Embryonic facial prominence (tissue), 1 donor: ENCODE measurements at regions not wholly inside any gene's neighbourhood (a gene's known extent, or its start where the extent isn't known, plus 50 kb on each side); places are given as distances from the start of the nearest gene placed in this dataset.
"Not testable (repeated sequence)": the region's sequence is repeated elsewhere in the genome, so short reads cannot be mapped to it uniquely, and the experiment has no call there.

ENCODE experiments used
- DNase-seq: peaks from one replicate; pipeline ENCODE4 v3.0.0-alpha.2; 2016; ENCODE audit errors: extremely low spot score

DNA sequence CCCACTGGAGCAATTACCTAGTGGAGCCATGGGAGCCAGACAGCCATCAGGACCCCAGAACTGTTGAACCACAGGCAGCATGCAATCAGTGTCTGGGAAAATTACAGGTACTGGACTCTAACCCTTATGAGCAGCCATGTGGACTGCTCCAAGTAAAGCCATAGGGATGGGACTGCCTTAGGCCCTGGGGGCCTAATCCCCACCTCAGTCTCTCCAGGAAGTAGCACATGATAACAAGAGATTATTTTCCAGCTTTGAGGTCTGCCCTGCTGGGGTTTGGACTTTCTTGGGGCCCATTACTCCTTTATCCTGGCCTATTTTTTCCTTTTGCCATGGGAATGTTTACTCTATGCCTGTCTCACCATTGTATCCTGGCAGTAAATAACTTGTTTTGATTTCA is 226.8 kb downstream of the AEBP2 start:
- DNase-seq = no peak

GRCh38 chr12:19669793-19670192 is 230.5 kb downstream of the AEBP2 start:
- no peak for DNase-seq

DNA sequence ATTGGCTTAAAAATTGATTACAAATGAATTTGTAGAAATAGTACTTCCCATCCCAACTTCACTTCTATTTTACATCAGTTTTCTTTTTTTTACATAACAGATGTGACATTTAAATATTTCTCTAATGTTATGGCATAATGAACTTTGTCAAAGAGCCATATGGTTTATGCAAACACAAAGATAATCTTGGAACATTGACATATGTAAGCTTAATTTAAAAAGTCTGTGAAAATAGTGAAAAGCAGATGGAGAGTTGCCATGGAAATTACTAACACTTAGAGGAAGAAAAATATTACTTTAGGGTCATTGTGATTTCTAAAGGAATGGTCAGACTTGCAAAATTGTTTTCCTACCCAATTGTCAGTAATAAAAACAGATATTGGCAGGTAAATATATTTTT is 232.4 kb downstream of the AEBP2 start:
- DNase-seq = peak; percentile 24

GRCh38 chr12:19674437-19674836 is 235.1 kb downstream of the AEBP2 start:
- DNase-seq = no peak

GRCh38 chr12:19675361-19675760 is 236.1 kb downstream of the AEBP2 start:
- no peak for DNase-seq

DNA sequence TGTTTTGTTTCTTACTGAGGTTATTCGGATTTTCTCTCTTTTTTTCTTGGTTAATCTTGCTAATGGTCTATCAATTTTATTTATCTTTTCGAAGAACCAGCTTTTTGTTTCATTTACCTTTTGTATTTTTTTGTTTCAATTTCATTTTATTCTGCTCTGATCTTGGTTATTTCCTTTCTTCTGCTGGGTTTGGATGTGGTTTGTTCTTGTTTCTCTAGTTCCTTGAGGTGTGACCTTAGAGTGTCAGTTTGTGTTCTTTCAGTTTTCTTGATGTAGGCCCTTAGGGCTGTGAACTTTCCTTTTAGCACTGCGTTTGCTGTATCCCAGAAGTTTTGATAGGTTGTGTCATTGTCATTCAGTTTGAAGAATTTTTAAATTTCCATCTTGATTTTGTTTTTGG is 239.2 kb downstream of the AEBP2 start:
- not testable (repeated sequence) for DNase-seq

DNA sequence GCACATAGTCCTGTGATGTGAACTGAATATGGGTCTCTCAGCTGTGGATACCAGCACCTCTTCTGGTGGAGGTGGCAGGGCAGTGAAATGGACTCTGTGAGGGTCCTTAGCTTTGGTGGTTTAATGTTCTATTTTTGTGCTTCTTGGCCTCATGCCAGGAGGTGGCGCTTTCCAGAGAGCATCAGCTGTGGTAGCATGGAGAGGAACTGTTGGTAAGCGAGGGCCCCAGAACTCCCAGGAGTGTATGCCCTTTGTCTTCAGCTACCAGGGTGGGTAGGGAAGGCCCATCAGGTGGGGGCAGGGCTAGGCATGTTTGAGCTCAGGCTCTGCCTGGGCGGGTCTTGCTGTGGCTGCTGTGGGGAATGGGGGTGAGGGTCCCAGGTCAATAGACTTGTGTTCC is 241.7 kb downstream of the AEBP2 start:
- no peak for DNase-seq

- DNase-seq = no peak
Observed at GRCh38 chr12:19683178-19683927, 244.1 kb downstream of the AEBP2 start.

DNA sequence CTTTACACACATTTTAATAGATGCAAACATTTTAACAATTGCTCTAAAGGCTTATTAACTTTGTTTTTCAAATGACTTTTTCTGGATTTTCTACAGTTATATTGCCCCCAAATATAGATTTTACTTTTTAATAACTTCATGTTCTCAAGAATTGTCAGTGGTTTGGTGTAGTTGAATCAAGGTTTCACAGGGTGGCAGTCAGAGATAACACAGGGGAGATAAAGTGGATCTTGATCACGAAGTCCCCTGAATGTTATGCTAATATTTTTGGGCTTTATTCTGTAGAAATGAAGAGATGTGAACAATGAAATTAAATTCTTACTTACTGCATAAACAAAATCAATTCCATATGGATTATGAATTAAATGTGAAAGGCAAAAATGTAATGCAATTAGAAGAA is 248.1 kb downstream of the AEBP2 start:
- DNase-seq = no peak

DNA sequence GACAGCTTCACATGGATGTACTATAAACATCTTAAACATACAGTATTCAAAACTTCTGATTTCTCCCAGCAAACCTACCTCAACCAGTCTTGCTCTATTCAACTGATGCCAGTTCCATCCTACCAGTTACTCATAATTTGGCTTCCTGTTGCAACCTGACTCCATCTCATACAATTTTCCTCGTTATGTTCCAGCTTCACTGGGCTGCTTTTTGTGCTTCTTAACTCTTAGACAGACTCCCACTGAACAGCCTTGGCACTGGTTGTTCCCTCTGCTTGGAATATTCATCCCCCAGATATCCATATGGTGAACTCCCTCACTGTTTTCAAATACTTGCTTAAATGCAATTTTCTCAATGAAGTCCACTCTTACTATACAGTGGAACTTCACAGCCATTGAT is 249.2 kb downstream of the AEBP2 start:
- no peak for DNase-seq

GRCh38 chr12:19689226-19689625 is 249.9 kb downstream of the AEBP2 start:
- no peak for DNase-seq

DNA sequence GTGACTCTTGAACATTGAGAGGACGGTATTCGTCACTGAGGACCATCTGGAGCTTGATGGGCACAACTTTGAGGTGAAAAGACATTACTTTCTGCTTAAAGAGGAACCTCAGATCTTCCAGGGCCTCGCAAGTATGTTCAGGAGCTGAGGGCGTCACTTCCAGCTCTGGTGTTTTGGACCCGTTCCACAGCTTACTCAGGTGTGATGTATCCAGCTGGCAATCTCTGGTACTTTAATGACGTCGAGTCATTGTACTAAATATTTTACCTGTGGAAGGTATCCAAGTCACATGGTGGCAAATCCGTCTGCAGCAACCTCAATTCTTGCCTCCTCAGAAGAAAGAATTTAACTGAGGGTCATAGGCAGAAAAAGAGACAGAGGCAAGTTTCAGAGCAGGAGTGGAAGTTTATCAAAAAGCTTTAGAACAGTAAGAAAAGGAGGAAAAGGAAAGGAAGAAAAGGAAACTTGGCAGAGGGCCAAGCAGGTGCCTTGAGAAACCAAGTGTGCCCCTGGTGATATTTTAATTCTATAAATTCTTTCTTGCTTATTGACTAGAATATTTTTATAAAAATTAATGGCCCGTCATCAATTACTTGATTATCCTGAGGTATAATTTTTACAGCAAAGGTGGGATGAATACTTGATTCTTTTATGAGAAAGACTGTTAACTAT is 250.6 kb downstream of the AEBP2 start:
- no peak for DNase-seq

GRCh38 chr12:19692091-19692490 is 252.8 kb downstream of the AEBP2 start:
- DNase-seq = no peak

- no peak for DNase-seq
Observed at GRCh38 chr12:19692566-19692965, 253.3 kb downstream of the AEBP2 start.

- no peak for DNase-seq
Observed at GRCh38 chr12:19694627-19695026, 255.3 kb downstream of the AEBP2 start.

DNA sequence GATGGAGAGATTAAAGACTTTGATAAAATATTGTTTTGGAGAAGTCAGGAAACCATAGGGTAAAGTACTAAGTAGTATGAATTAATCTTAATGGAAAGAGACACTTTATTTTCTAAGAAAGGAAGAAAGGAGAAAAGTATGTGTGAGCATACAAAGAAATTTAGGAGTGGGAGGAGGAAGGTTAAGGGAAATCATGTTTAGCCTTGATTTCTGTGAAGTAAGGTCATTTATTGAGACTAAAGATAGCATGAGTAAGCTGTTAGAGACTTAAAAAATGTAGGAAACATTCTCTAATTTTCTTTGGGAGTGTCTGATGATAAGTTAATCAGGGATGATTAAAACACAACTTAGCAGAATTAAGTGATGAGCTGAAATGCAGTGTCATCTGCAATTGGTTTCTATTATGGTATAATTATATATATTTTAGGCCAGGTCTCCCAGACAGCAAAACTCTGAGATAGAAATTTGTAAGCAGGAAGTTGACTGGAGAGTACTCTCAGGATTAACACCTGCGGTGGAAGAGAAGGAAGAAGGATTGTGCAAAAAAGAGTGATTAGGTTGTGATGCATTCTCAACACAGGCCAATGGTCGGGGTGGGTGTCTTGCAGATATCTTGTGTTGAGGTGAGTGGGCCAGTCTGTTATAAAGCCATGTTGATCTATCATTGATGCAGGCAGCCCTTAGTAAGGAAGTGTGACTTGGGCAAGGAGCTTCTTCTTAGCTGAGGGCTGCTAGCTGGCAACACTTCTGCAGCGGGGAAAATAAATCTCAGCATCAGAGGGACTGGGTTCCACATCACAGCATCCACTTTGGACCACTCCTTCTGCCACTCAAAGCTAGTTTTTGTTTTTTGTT is 256.2 kb downstream of the AEBP2 start:
- DNase-seq = no peak

GRCh38 chr12:19700969-19701368 is 261.7 kb downstream of the AEBP2 start:
- no peak for DNase-seq

GRCh38 chr12:19704966-19705365 is 265.7 kb downstream of the AEBP2 start:
- DNase-seq = no peak

DNA sequence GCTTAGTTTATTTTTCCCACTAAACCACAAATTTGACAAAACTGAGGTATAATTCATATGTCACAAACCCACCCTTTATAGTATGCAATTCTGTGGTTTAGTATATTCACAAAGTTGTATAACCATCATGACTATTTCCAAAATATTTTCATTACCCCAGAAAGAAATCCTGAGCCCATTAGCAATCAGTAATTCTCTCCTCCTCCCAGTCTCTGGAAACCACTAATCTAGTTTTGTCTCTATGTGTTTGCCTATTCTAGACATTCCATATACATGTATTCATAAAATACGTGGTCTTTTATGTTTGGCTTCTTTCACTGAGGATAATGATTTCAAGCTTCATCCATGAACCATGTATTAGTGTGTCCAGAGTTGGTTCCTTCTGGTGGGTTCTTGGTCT is 267.6 kb downstream of the AEBP2 start:
- no peak for DNase-seq

DNA sequence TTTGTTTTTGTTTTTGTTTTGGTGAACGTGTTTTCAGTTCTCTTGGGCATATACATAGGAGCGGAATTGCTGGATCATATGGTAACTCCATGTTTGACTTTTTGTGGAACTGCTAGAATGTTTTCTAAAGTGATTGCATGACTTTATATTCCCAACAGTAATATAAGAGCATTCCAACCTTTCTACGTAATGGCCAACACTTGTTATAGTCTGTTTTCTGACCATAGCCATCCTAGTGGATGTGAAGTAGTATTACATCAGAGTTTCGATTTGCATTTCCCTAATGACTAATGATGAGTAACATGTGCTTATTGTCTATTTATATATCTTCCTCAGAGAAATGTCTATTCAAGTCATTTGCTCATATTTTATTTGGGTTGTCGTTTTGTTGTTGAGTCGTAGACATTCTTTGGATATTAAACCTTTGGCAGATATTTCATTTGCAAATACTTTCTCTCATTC is 268.7 kb downstream of the AEBP2 start:
- DNase-seq = no peak

- DNase-seq = no peak
Observed at GRCh38 chr12:19709889-19710288, 270.6 kb downstream of the AEBP2 start.
